Lower lobe of right lung (tissue), 2 donors: ENCODE measurements at regions not wholly inside any gene's neighbourhood (a gene's known extent, or its start where the extent isn't known, plus 50 kb on each side); places are given as distances from the start of the nearest gene placed in this dataset.

Experiments used
- ATAC-seq, 2 donors: fragments of 200-7000 bp; cut with Tn5 transposase; one replicate each; pipeline ENCODE4 v1.9.1; 2020 to 2022; ENCODE audit warnings: mild to moderate bottlenecking in 2 of 2, moderate library complexity in 2 of 2
- DNase-seq: peaks from one replicate; pipeline ENCODE4 v3.0.0-alpha.2; 2020
- H3K27ac ChIP-seq: fragments of 200-600 bp; one replicate; pipeline ENCODE4 v1.8.0; 2022
- H3K27me3 ChIP-seq: fragments of 200-600 bp; one replicate; pipeline ENCODE4 v1.8.0; 2022; ENCODE audit warnings: low read depth
- H3K36me3 ChIP-seq: fragments of 200-600 bp; one replicate; pipeline ENCODE4 v1.8.0; 2022; ENCODE audit warnings: mild to moderate bottlenecking
- H3K4me1 ChIP-seq: fragments of 200-600 bp; one replicate; pipeline ENCODE4 v1.8.0; 2022
- H3K4me3 ChIP-seq: fragments of 200-600 bp; one replicate; pipeline ENCODE4 v1.8.0; 2022; ENCODE audit warnings: mild to moderate bottlenecking
- H3K9me3 ChIP-seq: fragments of 200-600 bp; one replicate; pipeline ENCODE4 v1.8.0; 2022
- intact Hi-C: fragments of 100-400 bp; cut with DNase I; formaldehyde crosslinking; loops from one replicate; pipeline ENCODE4 v1.11.0; 2022
- TF ChIP-seq, protein P1 (sequence below): fragments of 200-600 bp; IDR thresholded peaks from one replicate; pipeline ENCODE4 v1.8.0; 2022; ENCODE audit warnings: antibody characterized with exemption, mild to moderate bottlenecking
- donor health status: DM: no; HTN: yes; CAD: no; lungs with severe emphysema.

DNA sequence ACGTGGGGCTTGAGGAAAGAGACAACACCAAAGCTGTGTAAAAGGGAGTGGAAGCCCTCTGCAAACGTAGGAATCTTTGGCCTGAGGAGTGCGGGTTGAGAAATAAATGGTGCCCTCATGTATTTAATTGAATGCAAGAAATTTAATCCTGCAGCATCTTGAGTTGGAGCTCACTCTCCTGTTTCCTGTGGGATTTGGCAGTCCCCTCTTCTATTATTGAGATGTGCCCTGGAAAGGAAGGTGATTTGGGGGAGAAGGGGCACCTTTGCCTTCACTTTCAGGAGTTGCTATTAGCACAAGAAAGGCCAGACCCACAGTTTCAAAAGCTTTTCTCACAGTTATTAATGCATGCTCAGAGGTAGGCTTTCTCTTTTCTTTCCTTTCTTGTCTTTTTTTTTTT lies 201.4 kb upstream of the HDDC2 start:
- H3K27ac ChIP-seq: no peak overlapping the region
- DNase-seq (no peak), ATAC-seq (no peak)
- no peaks in the 10 kb centered on the region for H3K27me3 ChIP-seq
- no peaks in the 10 kb centered on the region for H3K9me3 ChIP-seq
- intact Hi-C loops: no loop called here
- TF ChIP-seq, protein P1, sequence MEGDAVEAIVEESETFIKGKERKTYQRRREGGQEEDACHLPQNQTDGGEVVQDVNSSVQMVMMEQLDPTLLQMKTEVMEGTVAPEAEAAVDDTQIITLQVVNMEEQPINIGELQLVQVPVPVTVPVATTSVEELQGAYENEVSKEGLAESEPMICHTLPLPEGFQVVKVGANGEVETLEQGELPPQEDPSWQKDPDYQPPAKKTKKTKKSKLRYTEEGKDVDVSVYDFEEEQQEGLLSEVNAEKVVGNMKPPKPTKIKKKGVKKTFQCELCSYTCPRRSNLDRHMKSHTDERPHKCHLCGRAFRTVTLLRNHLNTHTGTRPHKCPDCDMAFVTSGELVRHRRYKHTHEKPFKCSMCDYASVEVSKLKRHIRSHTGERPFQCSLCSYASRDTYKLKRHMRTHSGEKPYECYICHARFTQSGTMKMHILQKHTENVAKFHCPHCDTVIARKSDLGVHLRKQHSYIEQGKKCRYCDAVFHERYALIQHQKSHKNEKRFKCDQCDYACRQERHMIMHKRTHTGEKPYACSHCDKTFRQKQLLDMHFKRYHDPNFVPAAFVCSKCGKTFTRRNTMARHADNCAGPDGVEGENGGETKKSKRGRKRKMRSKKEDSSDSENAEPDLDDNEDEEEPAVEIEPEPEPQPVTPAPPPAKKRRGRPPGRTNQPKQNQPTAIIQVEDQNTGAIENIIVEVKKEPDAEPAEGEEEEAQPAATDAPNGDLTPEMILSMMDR: no peak
- no peaks in the 10 kb centered on the region for H3K36me3 ChIP-seq
- no peak overlapping the region for H3K4me3 ChIP-seq
- H3K4me1 ChIP-seq: no peaks in the 10 kb centered on the region

DNA sequence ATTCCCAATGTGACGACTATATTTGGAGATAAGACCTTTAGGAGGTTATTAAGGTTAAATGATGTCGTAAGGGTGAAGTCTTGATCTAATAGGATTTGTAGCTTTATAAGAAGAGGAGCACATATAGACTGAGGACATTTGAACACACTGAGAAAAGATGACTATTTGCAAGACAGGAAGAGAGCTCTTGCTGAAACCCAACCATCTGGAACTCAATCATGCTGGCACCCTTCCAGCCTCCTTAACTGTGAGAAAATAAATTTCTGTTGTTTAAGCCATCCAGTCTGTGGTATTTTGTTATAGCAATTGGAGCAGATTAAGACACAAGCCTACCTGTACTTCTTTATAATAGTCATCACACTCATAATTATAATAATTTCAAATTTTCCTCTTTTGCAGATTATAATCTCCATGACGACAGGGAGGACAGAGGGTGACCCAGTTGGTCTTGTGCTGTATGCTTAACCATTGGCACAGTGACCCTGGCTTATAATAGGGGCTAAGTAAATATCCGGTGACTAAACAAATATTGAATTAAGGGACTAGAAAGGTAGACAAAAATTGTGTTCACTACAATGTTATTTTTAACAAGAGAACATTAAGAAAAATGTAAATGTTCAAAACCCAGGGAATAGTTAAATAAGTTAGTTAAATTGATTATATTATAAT lies 206.4 kb upstream of the HDDC2 start:
- Histone ChIP-seq H3K27me3 (no peaks in the 10 kb centered on the region), H3K27ac (no peak overlapping the region), H3K4me1 (no peaks in the 10 kb centered on the region), H3K9me3 (no peaks in the 10 kb centered on the region), H3K36me3 (no peaks in the 10 kb centered on the region), H3K4me3 (no peak overlapping the region)
- DNase-seq (no peak), ATAC-seq (no peak)
- TF ChIP-seq, protein P1: no peak
- intact Hi-C loops: no loop called here

DNA sequence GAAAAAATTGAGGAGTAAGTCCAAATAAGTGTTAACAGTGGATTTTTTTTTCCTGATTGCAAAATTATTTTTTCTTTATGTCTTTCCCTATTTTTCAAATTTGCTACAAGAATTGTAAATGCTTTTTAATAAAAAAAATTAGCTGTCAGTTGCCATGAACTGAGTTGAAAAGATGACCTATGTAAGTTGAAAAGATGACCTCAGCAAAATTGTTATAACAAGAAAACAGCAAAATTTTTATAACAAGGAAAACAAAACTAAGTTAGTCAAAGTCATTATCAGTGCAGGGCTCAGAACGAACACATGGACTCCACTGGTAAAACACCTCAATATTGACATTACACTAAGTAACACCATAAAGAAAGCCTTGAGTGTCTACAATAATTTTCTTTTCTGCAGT lies 207.0 kb upstream of the HDDC2 start:
- intact Hi-C loops: no loop called here
- Histone ChIP-seq H3K4me3 (no peak overlapping the region), H3K36me3 (no peaks in the 10 kb centered on the region), H3K4me1 (no peaks in the 10 kb centered on the region), H3K9me3 (no peaks in the 10 kb centered on the region), H3K27me3 (no peaks in the 10 kb centered on the region), H3K27ac (no peak overlapping the region)
- ATAC-seq (no peak), DNase-seq (no peak)
- TF ChIP-seq, protein P1: no peak

DNA sequence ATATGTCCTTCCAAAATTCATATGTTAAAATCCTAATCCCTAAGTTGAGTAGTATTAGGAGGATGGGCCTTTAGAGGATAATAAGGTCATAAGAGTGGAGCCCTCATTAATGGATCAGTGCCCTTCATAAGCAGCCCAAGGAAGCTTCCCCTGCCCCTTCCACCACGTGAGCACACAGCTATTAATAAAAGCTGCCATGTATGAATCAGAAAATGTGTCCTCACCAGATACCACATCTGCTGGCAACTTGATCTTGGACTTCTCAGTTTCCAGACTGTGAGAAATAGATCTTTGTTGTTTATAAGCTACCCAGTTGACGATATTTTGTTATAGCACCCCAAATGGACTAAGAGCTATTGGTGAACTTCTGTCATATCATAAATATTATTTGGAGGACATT lies 207.7 kb upstream of the HDDC2 start:
- ATAC-seq (no peak), DNase-seq (no peak)
- Histone ChIP-seq H3K4me1 (no peaks in the 10 kb centered on the region), H3K4me3 (no peak overlapping the region), H3K9me3 (no peaks in the 10 kb centered on the region), H3K27ac (no peak overlapping the region), H3K36me3 (no peaks in the 10 kb centered on the region), H3K27me3 (no peaks in the 10 kb centered on the region)
- TF ChIP-seq, protein P1: no peak
- intact Hi-C loops: no loop called here

DNA sequence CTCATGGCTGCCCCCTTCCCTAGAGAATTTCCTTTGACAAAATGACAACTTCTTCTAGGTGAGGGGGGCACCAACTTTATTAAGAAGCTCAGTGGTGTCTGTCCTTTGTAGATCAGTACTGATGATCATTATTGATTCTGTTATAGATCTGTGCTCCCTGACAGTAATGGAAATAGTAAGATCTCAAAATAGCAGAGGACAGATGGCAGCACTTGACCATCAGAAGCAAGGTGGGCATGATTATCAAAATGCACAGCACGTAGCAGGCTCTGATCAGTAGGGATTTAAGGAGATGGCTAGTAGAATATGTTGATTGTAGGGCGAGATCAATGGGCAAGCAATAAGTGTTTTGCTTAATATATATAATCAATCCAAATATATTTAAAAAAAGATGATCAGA lies 208.6 kb upstream of the HDDC2 start:
- no peak overlapping the region for H3K27ac ChIP-seq
- no peaks in the 10 kb centered on the region for H3K4me1 ChIP-seq
- no peak overlapping the region for H3K4me3 ChIP-seq
- no peaks in the 10 kb centered on the region for H3K9me3 ChIP-seq
- intact Hi-C loops: no loop called here
- H3K36me3 ChIP-seq: no peaks in the 10 kb centered on the region
- TF ChIP-seq, protein P1: no peak
- ATAC-seq: no peak
- H3K27me3 ChIP-seq: no peaks in the 10 kb centered on the region
- DNase-seq: no peak
